ENCODE measurements at regions not wholly inside any gene's neighbourhood (a gene's known extent, or its start where the extent isn't known, plus 50 kb on each side); places are given as distances from the start of the nearest gene placed in this dataset.

DNA sequence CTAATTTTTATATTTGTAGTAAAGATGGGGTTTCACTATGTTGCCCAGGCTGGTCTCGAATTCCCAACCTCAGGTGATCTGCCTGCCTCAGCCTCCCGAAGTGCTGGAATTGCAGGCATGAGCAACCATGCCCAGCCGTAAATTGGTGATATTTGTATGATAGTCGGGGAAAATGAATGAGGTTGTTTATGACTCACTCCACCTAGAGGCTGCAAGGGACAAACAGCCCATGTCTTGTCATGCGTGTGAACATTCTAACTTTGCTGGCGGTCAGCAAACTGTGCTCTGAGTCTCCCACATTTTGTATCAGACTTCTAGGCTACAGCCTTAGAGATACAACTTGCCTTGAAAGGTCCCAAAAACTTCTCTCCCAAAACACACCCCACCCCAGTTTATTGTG lies 133.5 kb upstream of the DTNA start:
- Histone ChIP-seq H4K20me1 (ENCODE audit: control insufficient read depth, insufficient read depth) (no peaks in the 10 kb centered on the region), H3K27me3 (replicated peaks in 1 of 2; ENCODE audit: control insufficient read depth in 2 of 2, insufficient read depth in 2 of 2, low read length in 1 of 2) (no peaks in the 10 kb centered on the region; a peak in 1 of 4 replicates), H3K9me3 (replicated peaks; ENCODE audit: control insufficient read depth, insufficient read depth, low read length) (no peaks in the 10 kb centered on the region), H3K4me2 (ENCODE audit: control insufficient read depth, insufficient read depth) (no peak overlapping the region), H3K27ac (ENCODE audit: control insufficient read depth, insufficient read depth) (no peak overlapping the region), H3K36me3 (ENCODE audit: control insufficient read depth in 2 of 2, insufficient read depth in 2 of 2, low read length in 1 of 2) (no peaks in the 10 kb centered on the region), H3K4me1 (ENCODE audit: control insufficient read depth, insufficient read depth, low read length) (no peaks in the 10 kb centered on the region), H3K9ac (ENCODE audit: control insufficient read depth, insufficient read depth, low read length) (no peak overlapping the region), H3K4me3 (no peak overlapping the region), H3K79me2 (ENCODE audit: control insufficient read depth, insufficient read depth, low read length) (no peaks in the 10 kb centered on the region), H2AFZ (ENCODE audit: control insufficient read depth, low read depth, low read length) (no peak overlapping the region)
- BruUV-seq (replicated peaks) = no TSS peak
- SMC1A ChIA-PET (ENCODE audit: uncharacterized antibody, unreplicated experiment) = no interaction called here
- in situ Hi-C loops (cut with MboI) = no loop called here
- peak; percentile 64; the same call in 2 of the 3 replicates for ATAC-seq
- CTCF ChIA-PET = no interaction called here
- TF ChIP-seq PAX5 (IDR thresholded peaks at IDR 0.05; ENCODE audit: borderline replicate concordance, low read depth, low read length) = no peak
- TF ChIP-seq TARDBP (IDR thresholded peaks at IDR 0.05; ENCODE audit: borderline replicate concordance) = no peak
- TF ChIP-seq IKZF1 (conservative IDR thresholded peaks at IDR 0.05) = no peak
- TF ChIP-seq EZH2 (IDR thresholded peaks at IDR 0.05; ENCODE audit: borderline replicate concordance, control insufficient read depth, low read depth, low read length) = no peak
- no peak for TF ChIP-seq RELB (IDR thresholded peaks at IDR 0.05; ENCODE audit: low read depth)
- no peak for TF ChIP-seq EP300 (IDR thresholded peaks at IDR 0.05; ENCODE audit: borderline replicate concordance in 1 of 2, control insufficient read depth in 1 of 2, low read depth in 2 of 2, low read length in 2 of 2)
- no peak for TF ChIP-seq CEBPB (IDR thresholded peaks at IDR 0.05; ENCODE audit: borderline replicate concordance in 1 of 2, low read depth in 2 of 2, low read length in 2 of 2)
- TF ChIP-seq POLR2A (IDR thresholded peaks at IDR 0.05; ENCODE audit: low read depth, low read length) = no peak
- no peak for TF ChIP-seq CTCF (IDR thresholded peaks at IDR 0.05 in 2 of 3, conservative IDR thresholded peaks at IDR 0.05 in 1 of 3; ENCODE audit: control insufficient read depth in 2 of 3, extremely low read depth in 1 of 3, insufficient read depth in 1 of 3, low read depth in 3 of 3, low read length in 3 of 3)
- no peak for TF ChIP-seq SMC3 (IDR thresholded peaks at IDR 0.05; ENCODE audit: borderline replicate concordance, low read length)
- 37% methylated on average over 6 of the region's 6 CpGs for WGBS (ENCODE audit: insufficient coverage, insufficient replicate concordance, low lambda C conversion rate, missing lambda C conversion rate)
- DNase-seq (ENCODE audit: low read depth, low spot score) = no peak
- POLR2A ChIA-PET = no interaction called here
- intact Hi-C loops (cut with micrococcal nuclease; ENCODE audit: unreplicated experiment) = no loop called here
- no peak for FAIRE-seq
- RAD21 ChIA-PET (ENCODE audit: unreplicated experiment) = interaction anchor here (0.7 kb wide), 1 partner anchor 81 kb away, joined by 3 read pairs; no protein-coding TSS in a partner anchor

All from GM12878 (cell line).